GF-D8 (cell line): ENCODE measurements at regions not wholly inside any gene's neighbourhood (a gene's known extent, or its start where the extent isn't known, plus 50 kb on each side); places are given as distances from the start of the nearest gene placed in this dataset.
"Not testable (repeated sequence)": the region's sequence is repeated elsewhere in the genome, so short reads cannot be mapped to it uniquely, and the experiment has no call there.

ENCODE experiments used
- DNase-seq: peaks from one replicate; lab custom pipeline; 2025; lab: John Stamatoyannopoulos, UW

DNA sequence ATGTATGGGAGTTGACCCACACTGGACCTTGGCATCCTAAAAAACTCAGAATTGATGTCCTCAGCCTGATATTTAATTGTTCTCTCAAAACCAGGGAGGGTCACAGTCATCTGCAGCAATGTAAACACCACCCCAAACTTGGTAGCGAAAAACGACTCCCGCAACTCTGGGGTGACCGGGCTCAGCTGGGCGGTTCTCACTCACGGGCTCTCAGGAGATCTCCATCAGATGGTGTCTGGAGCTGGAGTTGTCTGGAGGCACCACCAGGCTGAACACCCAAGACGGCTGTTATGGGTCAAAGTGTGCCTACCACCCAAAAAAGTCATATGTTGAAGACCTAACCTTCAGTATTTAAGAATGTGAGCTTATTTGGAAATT is 50.9 kb upstream of the NXT1 start:
- no peak for DNase-seq

DNA sequence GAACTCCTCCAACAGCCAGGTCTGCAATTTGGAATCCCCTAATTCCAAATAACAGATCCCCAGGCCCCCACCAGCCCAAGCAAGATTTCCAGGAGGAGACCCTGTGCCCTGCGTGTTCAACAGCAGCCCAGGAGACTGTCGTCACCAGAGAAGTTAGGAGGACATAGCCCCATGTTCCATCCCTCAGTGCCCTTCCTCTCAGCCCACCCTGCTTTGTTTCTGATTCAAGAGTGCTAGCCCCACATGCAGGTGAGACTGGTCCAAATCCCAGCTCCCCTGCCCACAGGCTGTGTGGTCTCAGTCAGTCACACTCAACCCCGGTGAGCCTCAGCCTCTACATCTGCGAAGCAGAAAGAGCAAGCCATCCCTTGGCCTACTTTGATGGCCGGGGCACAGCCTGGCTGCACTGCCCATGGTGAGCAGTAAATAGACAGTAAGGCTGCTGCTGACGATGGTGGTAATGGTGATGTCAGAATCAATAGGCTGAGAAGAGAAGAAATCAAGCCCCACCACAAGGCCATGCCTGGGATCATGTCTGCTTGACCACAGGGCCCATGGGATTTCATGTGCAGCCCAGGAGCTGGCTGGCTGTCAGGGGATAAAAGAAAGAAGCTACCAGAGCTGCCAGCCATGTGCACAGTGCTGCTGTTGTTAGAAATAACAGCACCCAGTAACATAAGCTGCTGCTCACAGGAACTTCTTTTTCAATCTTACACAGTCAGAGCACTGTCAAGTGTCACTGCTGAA is 51.5 kb upstream of the NXT1 start:
- DNase-seq, result no peak

DNA sequence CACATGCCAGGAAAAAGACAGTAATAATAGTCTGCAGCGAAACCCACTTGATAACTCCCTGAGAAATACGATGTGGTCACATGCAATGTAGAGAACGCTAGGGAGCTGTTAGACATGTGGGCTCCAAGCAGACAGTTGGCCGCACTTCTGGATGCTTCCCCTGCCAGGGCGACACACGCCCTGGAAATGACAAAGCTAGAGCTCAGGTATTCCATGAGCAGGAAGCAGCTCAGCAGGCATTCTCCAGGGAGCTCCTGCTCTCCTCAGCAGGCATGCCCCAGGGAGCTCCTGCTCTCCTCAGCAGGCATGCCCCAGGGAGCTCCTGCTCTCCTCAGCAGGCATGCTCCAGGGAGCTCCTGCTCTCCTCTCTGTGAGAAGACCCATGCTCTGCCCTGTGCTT is 52.4 kb upstream of the NXT1 start:
- no peak for DNase-seq

DNA sequence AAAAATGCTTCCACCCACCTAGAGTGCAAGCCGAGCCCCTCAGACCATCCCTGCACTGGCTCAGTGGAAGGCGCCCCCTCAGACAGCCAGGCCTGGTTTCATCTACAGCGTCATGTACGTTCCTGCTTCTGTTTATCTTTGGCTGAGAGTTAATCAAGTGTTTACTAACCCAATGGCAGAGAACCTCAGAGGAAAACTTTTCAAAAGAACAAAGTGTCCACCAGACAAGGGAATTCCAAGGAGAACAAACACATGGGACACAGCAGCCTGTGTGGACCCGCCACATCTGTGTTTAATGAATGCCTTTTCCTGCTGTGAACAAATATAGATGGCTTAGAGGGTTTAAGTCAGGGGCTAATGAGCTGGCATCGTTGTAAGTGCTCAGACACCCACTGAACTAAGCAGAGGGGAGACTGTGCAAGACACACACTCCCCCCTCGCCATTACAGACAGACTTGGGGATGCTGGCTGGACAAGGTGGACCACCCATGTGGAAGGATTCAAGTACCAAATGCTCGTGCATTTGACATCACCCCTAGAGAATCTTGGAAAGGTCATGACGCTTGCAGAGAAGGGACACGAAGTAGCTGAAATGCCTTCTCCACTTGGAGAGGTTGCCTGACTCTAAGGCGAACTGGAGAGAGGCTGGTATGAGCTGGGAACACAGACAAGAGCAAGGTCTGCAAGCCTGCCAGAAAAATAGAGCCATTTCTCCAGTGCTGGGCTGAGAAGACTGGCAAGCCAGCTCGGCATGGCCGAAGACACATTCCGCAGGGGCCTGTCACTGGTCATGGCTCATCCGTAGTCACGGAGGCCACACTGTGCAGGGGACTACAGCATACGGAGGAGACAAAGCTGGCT is 53.5 kb upstream of the NXT1 start:
- DNase-seq, result no peak

DNA sequence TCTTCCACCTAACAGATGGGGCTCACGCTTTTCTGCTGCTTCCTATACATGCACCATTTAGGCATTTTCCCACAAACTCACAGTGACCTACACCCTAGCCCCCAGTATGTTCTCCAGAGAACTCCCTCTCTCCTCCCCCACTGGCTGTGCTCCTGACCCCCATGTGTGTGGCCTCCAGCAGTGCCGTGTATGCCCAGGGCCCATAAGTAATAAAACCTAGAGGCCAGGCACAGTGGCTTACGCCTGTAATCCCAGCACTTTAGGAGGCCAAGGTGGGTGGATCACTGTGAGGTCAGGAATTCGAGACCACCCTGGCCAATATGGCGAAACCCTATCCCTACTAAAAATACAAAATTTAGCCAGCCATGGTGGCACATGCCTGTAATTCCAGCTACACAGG is 54.7 kb upstream of the NXT1 start:
- DNase-seq, result no peak

DNA sequence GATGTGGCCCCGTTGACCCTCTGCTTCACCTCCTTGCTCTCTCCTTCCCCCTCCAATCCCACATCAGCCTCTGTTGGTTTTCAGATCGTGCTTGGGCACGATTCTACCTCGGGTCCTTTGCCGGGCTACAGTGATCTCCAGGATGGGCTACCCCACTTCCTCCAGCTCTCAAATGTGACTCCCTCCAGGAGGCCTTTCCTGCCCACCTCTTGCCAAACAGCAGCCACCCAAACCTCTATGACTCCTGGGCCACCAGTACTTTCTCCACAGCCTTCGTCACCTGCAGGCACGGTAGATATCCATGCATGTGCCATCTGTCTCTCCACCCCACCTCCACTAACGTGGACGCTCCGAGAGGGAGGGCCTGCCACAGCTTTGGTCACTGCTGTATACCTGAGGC is 55.9 kb upstream of the NXT1 start:
- no peak for DNase-seq

DNA sequence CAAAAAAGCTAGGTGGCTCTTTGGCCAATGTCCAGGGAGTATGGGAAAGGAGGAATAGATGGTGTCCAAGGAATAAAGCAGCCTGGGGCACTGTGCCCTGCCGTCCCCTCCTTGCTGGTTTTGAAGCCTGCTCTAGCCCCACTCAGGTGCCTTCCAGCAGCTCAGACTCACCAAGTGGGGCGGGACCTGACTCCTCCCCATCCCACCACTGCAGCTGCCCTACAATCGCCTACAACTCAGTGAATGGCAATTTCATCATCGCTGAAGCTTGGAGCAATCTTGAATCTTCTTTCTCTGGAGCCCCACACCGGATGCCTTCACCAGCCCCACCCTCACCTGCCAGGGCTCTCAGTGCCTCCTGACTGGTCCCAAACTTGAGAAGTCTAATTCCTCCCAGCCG is 56.4 kb upstream of the NXT1 start:
- no peak for DNase-seq

DNA sequence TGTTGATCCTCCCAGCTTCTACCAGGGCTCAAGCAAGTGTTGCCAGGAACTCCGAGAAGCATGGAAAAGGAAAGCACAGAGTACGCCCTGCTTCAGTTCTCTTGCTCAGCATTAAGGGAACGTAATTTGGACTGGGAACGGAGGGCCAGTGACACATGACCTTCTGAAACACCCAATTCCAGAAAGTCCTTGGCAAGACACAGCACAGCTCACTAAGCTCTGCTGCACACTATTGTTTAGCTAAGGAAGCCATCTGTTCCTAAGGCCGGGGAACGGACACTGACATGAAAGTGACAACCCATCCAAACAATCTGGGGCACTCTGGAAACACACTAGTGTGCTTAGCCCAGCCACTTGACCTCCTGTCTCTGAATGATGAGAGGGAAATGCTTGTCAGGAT is 56.9 kb upstream of the NXT1 start:
- DNase-seq, result no peak

DNA sequence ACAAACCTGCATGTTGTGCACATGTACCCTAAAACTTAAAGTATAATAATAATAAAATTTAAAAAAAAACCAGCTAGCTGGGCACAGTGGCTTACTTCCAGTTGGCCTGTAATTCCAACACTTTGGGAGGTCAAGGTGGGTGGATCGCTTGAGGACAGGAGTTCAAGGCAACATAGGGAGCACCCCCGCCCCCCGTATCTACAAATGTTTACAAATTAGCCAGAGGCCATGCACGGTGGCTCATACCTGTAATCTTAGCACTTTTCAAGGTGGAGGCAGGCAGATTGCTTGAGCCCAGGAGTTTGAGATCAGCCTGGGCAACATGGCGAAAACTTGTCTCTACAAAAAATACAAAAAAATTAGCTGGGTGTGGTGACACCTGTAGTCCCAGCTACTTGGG is 58.3 kb upstream of the NXT1 start:
- not testable (repeated sequence) for DNase-seq

DNA sequence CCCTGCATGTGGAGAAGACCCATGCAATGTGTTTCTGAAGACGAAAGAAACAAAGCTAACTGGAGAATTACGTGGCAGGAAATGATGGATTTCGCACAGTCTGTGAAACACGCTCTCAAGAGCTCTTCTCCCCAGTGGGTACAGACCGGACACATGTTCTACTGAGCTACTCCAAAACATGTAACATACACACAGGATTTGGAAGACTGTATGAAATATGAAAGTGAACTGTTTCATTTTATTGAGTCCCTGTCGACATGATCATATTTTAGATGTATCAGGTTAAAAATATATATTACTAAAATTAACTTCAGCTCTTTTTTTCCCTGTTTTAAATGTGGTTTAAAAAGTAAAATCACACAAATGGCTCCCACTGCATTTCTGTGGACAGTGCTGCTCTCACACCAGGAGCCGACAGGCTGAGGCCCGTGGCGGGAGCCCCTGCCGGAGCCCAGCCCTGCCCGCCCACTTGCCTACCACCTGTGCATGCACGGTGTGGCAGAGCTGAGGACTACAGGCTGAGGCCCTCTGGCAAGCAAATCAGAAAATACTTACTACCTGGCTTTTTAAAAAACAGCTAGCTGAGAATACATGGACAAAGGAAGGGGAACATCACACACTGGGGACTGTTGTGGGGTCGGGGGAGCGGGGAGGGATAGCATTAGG is 58.9 kb upstream of the NXT1 start:
- DNase-seq, result no peak

DNA sequence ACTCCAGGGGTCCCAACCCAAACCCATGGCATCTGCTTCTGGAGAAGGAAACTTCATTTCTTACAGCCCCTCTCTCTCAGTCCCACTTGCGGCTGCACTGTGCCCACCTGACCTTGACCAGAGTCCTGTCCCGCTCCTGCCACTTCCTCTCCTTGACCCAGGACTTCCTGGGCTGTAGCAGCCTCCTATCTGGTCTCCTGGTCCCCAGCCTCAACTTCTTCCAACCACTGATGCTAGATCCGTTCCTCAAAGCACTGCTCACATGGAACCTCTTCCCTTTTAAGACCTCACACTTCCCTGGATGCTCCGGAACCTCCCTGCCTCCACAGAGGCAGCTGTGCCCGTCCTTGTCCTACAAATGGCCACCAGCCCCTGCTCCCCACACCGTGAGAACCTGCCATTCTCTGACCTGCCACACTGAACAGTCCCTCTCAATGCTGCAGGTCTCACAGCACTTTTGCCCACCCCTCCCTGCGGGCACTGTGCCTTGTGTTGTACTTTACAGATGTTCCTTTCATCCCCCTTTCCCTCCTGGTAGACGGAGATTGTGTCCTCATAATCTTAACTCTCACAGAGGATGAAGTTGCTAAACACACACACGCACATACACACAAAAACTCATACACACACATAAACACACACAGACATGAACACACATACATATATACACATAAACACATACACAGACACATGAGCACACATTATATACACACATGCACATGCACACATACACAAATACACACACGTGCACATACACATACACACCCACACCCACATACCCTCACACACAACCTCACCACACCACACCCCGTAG is 59.6 kb upstream of the NXT1 start:
- no peak for DNase-seq

DNA sequence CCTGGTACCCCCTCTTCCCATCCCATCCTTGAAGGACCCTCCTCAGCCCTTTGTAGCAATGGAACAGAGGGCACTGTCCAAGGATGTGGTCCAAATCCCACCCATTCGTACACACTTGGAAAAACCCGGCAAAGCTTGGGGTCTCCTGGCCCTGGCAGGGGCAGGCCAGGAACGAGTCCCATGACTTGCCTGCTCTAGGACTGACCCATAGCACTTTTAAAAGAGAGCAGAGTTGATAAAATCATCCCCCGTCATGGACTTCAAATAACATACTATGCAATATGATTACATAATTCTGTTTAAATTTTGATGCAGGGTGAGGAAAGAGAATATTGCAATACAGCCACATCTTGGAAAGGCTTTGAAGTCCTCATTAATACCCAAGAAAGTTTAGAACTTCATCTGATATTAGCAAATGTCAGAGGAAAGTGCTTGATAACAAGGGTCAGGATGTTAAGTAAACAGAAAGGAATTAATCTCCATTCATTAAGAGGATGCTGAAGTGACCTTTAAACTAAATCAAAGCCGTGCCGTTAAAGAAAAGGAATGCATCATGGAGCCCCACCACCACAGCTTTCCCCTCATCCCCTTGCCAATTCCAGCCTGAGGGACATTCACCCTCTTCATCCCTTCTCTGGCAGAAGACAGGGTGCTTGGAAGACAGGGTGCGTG is 60.7 kb upstream of the NXT1 start:
- no peak for DNase-seq

DNA sequence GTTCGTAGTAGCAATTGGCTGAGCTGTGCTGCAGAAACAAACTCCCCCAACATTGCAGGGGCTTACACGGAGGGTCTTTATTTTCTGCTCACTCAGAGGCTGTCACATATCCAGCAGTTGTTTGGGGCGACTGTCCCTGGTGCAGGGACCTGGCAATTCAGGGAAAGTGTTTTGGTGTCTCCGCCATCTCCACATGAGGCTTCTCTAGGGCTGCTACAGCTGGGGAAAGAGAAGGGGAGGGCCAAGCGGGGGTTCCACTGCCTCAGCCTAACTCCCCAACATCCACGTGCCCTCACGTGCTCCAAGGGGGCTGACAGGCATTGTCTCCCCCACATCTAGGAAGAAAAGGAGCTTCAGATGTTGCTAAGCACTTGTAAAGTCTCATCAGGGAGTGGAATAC is 61.3 kb upstream of the NXT1 start:
- no peak for DNase-seq

DNA sequence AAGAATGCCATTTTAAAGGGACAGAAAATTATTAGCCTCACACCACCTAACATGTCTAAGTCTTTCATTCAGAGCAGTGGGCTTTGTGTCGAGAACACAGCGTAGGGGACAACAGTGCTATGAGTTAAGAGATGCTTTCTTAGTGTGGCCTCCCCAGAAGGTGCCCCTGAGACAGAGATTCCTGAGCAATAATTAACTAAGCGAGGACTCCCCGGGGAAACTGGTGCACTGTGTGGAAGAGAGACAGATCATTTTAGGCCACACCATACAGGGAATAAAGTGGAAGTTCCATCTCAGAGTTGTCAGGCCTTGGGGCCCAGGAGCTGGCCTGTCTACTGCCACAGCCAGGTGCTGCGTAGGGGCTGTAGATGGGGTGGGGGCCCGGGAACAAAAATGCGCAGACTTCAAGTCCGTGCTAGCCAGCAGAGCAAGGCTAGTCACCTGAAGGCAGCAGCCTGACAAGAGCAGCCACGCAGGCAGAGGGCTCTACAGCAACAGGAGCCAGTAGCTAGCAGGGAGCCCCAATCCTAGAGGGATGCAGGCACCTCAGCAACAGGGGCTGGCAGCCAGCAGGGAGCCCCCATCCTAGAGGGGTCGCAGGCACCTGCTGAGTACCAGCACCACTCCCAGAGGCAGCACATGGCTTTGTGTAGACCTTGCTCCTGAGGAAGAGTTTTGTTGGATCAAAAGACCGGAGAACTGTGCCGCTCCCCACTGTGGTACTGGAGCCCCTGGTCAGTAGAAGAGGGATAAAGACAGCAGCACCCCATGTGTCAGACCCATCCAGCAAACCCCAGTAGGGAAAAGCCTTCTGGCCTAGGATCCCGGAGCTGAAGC is 63.0 kb upstream of the NXT1 start:
- DNase-seq, result no peak

DNA sequence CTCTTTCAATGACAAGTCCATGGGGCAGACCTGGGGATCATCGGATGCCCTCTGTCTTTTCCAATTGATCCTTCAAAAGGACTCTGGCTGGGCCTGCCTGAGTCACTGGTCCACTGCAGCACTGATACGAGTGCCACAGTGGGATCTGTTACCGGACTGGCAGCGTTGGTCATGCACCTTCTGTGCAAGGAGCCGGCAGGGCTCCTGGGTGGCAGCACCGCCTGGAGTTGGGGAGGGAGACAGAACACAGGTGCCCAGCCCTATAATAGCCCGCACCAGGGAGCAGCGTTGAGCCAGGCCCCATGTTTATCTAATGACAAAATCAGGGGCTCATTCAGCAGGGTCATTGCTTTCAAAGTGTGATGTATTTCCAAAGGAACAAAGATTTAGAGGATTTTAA is 64.2 kb upstream of the NXT1 start:
- DNase-seq, result no peak

DNA sequence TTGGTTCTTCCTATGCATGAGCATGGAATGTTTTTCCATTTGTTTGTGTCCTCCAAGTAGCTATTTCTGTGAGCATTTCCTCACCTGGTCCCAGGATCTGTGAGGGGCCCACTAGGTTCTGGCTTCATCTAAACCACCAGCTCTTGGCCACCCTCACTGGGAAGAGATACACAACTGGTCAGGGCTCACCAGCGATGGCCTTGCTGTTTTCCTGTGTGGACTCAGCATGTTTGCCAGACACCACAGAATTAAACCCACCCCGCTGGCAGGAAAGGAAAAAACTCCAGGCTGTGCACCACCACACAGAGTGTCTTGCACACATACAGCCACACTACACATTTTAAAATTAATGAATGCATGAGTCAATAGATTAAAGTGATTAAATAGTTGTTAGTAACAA is 65.1 kb upstream of the NXT1 start:
- no peak for DNase-seq

DNA sequence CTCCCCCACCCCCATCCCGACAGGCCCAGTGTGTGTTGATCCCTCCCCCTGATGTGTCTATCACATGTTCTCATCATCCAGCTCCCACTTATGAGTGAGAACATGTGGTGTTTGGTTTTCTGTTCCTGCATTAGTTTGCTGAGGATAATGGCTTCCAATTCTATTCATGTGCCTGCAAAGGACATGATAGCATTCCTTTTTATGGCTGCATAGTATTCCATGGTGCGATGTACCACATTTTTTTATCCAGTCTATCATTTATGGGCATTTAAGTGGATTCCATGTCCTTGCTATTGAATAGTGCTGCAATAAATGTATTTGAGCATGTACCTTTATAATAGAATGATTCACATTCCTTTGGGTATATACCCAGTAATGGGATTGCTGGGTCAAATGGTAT is 66.6 kb upstream of the NXT1 start:
- no peak for DNase-seq

DNA sequence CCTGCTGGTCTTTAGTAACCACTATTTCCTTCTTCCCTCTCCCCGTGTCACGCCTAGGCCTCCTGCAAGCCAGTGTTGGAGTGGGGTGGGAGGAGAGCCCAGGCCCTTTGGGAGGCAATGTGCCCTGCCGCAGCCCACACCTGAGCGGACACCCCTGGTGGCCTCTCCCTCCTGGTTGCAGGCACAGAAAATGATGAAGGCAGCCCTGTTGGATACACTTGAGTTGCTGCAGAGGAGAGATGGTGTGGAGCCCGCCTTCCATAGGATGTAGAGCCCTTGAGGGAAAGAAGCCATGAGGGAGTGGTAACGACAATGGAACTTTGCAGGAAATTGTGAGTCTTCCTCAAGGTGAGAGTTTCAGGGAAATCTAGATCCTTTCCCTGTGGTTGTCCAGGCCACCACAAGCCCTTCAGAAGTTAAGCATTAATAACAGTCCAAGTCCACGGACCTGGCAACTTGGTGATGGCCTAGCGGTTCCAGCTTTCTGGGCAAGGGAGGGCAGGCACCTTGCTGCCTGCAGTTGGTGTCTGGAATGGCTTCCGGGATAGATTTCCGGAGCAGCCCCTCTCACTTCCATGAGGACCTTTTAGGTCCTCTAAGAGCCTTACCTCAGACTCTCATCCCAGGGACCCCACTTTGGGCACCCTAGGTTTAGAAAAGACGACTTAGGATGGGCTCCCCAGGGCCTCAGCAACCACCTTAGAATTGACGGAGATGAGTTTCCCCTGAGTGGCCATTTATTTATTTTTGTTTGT is 67.3 kb upstream of the NXT1 start:
- no peak for DNase-seq

DNA sequence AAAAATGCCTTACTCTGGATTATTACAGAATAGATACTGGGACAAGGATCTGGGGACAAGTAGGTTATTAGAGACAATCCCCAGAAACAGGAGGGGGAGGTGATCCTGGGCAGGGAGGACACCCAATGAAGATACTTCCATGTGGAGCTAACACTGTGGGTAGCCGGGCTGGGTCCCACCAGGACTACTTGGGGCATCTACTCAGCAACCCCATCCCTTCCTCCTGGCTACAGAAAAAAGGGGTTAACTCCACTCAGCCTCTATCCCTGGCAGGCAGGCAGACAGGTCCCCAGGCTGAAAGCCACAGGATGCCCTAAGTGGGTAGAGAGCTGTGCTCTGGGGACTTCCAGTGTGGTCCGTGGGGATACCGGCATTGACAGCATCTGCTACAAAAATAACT is 68.0 kb upstream of the NXT1 start:
- DNase-seq, result no peak

DNA sequence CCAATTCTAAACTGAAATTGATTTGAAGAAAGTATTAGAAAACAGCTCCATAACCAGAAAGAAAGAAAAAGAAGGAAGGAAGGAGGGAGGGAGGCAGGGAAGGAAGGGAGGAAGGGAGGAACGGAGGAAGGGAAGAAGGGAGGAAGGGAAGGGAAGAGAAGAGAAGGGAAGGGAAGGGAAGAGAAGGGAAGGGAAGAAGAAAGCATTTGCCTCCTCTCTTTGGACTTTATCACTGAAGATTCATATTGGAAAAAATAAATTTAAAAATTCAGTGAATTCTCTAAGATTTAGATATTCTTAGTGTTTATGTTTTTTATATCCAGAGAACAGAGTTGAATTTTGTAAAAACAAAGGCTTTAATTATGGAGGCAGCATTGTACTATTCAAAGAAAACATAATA is 68.5 kb upstream of the NXT1 start:
- DNase-seq, result no peak
